NCI-H1436 (cell line): ENCODE measurements at regions not wholly inside any gene's neighbourhood (a gene's known extent, or its start where the extent isn't known, plus 50 kb on each side); places are given as distances from the start of the nearest gene placed in this dataset.

Experiments
- DNase-seq: peaks from one replicate; lab custom pipeline; 2025; lab: John Stamatoyannopoulos, UW

- peak; percentile 97 for DNase-seq
These were observed 129.2 kb downstream of the HFE start for GRCh38 chr6:26216359-26216885.

- peak; percentile 84 for DNase-seq
These were observed 129.9 kb downstream of the HFE start for GRCh38 chr6:26216886-26217713.

- DNase-seq = no peak
These were observed 130.5 kb downstream of the HFE start for GRCh38 chr6:26217714-26218075.

- DNase-seq = no peak
These were observed 131.6 kb downstream of the HFE start for GRCh38 chr6:26218824-26219223.

GRCh38 chr6:26220145-26220970 lies 133.1 kb downstream of the HFE start:
- no peak for DNase-seq

- DNase-seq = no peak
These were observed 134.0 kb downstream of the HFE start for GRCh38 chr6:26221186-26221585.

- DNase-seq = no peak
These were observed 135.3 kb downstream of the HFE start for GRCh38 chr6:26222571-26222970.

- peak; percentile 44 for DNase-seq
These were observed 136.0 kb downstream of the HFE start for GRCh38 chr6:26223228-26223627.

- peak; percentile 78 for DNase-seq
These were observed 136.7 kb downstream of the HFE start for GRCh38 chr6:26223650-26224546.

- no peak for DNase-seq
These were observed 137.3 kb downstream of the HFE start for GRCh38 chr6:26224547-26224912.

GRCh38 chr6:26224940-26225847 lies 138.0 kb downstream of the HFE start:
- DNase-seq = peak; percentile 78

- no peak for DNase-seq
These were observed 138.8 kb downstream of the HFE start for GRCh38 chr6:26225848-26226578.

GRCh38 chr6:26226579-26226967 lies 138.4 kb upstream of the BTN3A2 start:
- no peak for DNase-seq

- no peak for DNase-seq
These were observed 134.6 kb upstream of the BTN3A2 start for GRCh38 chr6:26230351-26230750.

GRCh38 chr6:26231006-26231587 lies 133.9 kb upstream of the BTN3A2 start:
- DNase-seq = no peak

- DNase-seq = no peak
These were observed 132.6 kb upstream of the BTN3A2 start for GRCh38 chr6:26232306-26232939.

GRCh38 chr6:26232940-26233648 lies 131.9 kb upstream of the BTN3A2 start:
- DNase-seq = no peak

GRCh38 chr6:26233649-26234420 lies 131.2 kb upstream of the BTN3A2 start:
- DNase-seq = no peak
